GM19328 (cell line): ENCODE measurements at regions not wholly inside any gene's neighbourhood (a gene's known extent, or its start where the extent isn't known, plus 50 kb on each side); places are given as distances from the start of the nearest gene placed in this dataset.
"Not testable (repeated sequence)": the region's sequence is repeated elsewhere in the genome, so short reads cannot be mapped to it uniquely, and the experiment has no call there.

ENCODE experiments used
- ATAC-seq: cut with Tn5 transposase; IDR thresholded peaks from one replicate; pipeline ENCODE4 v1.9.1; 2021; ENCODE audit warnings: mild to moderate bottlenecking, moderate library complexity; ENCODE audit not compliant: unreplicated experiment

DNA sequence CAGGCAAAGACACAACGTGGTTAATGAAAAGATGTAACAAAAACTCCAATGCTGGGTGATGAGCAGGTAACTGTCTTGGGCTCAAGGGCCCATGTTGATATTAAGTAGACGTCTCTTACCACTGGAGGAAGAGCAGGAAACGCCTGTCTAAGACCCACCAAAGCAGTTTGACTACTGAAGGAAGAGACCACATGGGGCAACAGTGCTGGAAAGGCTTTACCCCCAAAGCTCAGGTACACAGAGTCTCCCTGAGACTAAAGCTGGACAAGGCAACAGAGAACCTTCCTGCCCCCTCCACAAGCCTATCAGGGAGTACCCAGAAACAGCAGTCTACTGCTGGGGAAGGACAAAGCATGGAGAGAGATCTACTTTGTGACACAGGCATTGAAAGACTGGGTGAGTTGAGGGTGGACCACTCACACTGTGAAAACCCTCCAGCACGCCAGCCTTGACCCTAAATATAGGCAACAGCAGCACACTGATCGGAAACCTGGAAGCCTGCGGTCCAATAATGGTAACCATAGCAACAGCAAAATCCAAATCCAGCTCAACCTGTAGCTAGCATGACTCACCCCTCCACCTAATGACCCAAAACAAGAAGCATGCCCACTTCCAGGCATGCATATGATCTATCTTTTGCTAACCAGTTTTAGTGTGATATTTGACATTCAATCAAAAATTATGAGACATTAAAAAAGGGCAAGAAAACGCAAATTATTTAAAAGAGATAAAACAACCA is 270.5 kb upstream of the SDK2 start:
- no peak for ATAC-seq

DNA sequence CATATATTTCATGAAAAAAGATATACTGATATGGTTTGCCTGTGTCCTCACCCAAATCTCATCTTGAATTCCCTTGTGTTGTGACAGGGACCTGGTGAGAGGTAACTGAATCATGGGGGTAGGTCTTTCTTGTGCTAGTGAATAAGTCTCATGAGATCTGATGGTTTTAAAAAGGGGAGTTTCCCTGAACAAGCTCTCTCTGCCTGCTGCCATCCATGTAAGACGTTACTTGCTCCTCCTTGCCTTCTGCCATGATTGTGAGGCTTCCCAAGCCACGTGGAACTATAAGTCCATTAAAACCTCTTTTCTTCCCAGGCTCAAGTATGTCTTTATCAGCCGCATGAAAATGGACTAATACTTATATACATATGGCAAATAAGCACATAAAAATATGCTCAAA is 274.8 kb upstream of the SDK2 start:
- not testable (repeated sequence) for ATAC-seq

DNA sequence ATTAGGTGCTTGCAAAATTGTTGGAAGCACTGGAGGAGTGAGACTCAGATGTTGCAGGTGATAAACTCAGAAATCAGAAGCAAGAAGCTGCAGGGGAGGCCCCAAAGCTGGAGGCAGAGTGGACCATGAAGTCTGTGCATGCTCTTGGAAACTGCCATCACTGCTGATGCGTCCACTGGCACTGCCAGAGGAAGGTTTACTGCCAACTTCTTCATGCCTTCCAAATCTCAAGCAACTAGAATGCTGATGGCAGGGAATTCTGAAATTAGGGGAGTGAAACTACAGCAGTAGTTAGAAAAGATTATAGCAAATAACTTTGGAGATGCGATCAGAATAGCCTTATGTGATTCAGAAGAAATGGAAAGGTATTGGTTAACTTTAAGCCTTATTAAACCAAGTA is 277.1 kb upstream of the SDK2 start:
- ATAC-seq: no peak

DNA sequence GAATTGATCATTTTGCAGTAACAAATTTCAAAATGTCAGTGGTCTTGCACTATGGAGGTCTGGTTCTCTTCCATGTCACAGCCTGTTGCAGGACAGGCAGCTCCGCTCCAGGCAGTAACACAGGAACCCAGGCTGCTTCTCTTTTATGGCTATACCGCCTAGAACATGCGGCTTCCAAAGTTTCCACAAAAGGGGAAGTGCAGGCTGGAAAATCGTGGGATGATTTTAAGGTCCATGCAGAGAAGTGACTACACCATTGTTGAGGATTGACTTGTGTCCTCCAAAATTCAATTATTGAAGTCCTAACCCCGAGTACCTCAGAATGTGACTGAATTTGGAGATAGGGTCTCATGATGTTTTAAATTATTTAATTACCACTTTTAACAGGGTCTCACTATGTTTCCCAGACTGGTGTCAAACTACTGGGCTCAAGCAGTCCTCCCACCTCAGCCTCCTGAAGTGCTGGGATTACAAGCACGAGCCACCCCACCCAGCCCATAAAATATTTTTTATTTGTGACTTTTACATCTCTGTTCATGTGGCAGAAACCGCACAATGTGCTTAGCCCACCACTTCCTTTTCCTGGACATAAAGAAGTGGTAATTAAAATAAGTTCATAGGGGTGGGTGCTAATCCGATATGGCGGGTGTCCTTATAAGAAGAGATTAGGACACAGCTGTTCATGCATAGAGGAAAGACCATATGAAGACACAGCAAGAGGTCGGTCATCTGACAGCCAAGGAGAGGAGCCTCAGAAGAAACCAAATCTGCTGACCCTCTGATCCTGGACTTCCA is 279.2 kb upstream of the RPL38 start:
- no peak for ATAC-seq

DNA sequence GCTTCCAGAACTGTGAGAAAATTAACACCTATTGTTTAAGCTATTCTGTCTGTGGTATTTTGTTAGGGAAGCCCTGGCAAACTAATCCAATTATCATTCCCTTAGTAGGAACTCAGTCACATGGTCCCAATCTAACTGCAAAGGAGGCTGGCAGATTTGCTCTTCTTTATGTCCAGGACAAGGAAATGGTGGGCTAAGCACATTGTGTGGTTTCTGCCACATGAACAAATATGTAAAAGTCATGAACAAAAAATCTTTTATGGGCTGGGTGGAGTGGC is 278.6 kb upstream of the RPL38 start:
- no peak for ATAC-seq

DNA sequence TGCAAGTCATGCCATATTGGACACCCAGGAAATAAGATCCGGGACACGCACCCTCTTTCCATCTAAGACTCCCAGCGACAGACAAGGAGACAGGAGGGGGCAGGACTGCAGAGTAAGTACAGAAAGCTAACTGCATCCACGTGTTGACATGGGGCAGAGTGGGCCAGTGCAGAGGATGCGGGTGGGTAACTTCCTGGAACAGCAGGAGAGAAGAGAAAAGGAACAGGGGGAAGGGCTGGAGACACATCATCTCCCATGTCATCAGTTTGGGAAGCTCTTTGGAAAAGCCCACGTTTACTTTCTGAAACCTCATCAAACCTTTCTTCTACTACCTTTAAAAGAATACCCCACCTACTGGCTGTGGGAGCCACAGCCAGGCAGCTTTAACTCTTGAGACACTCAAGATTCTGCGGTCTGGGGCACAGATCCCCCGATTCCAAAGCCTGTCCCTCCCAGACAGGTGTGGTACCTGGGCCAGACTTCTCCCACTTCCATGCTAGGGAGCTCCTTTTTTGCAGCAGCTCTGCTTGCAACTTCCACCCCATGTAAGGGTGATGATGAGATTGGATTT is 273.5 kb upstream of the RPL38 start:
- no peak for ATAC-seq

DNA sequence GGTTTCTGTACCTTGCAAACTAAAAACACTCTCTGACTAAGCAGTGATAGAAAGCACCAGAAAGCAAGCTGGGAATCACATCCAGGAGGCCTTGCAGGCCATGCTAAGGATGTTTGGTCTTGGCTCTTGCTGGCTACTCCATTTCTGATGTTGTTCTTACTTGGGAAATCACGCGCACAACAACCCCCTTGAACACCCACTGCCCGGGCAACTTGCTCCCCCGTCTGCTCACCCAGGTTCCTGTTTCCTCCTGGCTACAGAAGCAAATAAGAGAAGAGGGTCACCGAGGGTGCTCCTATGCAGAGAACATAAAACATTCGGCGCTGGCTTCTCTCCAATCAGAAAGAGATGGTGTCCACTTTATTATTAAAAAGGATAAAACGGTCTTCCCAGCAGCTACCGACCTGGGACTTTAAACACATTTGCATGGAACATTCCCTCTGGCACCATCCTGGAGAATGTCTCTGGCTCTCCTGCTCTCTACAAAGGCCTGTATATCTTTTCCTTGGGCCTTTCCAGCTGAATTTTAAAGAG is 271.2 kb upstream of the RPL38 start:
- no peak for ATAC-seq

DNA sequence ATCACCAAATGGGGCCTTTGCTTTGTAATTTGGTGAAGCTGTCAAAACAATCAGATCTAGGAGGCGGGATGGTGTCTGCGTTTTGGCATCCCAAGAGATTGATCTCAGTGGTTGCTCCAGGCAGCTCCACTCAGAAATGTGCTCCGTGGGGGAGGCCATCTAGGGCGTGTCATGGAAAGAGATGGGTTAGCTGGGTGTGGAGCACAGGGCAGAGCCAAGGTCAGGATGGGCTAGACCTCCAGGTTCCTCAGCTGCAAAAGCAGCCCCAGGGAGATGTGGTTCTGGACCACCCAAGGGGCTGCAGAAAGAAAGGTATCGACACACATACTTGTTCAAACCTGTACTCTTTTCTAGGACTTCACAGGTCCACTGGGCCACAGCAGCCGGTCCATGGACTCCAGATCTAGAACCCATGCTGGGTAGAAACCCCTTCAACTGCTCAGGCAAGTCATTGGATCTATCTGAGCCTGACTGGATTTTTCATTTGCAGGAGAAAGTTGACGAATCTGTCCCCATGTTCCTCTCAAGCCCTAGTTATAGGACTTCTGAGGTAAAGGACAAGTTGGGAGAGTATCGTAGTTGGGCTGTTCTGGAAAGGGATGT is 270.2 kb upstream of the RPL38 start:
- ATAC-seq: no peak

DNA sequence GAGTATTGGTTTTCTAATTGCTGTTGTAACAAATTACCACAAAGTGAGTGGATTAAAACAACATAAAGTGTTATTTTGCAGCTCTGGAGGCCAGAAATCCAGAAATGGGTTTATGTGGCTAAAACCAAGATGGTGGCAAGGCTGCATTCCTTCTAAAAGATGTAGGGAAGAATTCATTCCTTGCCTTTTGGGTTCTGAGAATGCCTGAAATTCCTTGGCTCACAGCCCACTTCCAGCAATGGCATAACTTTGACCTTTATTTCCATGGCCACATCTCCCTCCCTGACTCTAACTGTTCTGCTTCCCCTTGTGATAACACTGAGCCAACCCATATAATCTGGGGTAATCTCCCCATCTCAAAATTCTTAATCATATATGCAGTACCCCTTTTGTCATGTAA is 269.6 kb upstream of the RPL38 start:
- no peak for ATAC-seq

DNA sequence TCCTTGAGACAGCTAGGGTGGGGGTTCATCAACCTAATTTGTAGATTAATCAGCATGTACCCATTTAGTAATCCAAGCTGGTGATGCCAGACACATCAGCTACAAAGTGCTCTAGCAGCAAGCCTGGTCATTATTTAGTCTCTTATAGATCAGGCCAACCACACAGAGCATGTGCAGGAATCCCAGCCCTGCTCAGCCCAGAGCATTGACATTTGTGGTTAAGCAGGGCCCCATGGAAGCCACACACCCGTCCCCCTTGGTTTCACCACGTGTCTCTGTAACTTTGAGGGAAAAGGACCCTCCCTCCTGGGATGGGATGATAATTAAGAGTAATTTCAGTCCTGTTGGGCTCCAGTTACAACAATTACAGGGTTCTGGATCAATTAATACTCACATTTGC is 268.8 kb upstream of the RPL38 start:
- ATAC-seq: no peak

DNA sequence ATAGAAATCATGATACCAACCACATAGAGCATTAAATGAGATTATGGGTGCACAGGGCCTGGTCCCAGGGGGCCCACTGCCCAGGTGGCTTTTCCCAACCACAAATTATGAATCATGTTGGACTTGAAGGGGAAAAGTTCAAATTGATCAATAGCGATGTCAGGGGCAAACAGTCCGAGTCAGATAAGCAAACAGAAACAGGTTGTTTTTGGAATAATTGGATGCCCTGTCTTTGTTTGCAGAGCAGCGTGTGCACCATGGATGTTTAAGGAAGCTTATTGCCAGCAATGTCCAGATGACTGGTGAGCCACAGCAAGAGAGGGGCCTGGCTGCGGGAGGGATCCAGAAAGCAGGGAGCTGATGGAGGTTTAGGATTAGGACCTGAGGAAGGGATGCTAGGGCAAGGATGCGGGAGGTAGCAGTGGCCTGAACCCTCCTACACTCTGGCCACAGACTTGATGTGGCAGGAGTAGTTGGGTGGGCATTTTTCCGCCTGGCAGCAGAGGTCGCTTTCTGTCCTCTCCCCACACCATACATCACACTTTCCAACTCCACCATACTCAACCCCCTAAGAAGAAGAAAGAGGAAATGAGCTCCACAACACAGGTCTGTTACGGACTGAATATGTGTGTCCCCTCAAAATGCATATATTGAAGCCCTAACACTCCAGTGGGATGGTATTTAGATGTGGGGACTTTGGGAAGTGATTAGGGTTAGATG is 266.4 kb upstream of the RPL38 start:
- no peak for ATAC-seq

DNA sequence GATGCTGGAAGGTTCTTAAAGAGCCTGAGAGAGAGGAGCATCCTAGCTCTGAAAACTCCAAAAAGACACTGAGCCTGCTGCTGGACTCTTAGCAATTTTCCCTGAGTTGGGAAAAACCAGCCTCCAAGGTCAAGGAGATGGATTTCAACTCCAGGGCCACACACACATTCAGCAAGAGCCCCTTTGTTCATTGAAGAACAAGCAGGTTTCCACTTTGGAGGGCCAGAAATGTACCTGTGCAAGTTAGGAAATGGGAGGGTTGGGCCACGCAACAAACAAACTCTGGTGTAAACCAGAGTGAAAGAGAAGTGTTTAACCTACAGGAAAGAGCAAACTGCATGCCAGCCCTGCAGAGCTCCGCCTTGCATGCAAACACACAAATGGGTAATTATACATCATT is 264.8 kb upstream of the RPL38 start:
- no peak for ATAC-seq

DNA sequence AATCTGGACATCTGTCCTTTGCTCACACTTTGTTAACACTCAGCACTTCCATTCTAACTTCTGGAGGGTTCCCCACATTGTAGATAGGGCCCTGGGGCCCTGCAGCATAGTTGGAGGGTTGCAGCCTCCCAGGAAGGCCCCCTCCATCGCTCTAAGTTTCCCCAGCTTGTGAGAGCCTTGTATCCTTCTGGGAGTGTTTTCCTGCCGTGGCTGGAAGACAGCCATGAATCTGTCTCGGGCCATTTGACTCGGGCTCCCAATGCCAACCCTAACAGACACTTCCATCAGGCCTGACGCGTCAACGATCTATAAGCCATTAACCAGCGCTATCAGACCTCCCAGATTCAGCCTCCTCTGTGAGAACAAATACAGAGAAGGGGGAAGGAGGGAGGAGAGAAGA is 263.7 kb upstream of the RPL38 start:
- ATAC-seq: no peak

DNA sequence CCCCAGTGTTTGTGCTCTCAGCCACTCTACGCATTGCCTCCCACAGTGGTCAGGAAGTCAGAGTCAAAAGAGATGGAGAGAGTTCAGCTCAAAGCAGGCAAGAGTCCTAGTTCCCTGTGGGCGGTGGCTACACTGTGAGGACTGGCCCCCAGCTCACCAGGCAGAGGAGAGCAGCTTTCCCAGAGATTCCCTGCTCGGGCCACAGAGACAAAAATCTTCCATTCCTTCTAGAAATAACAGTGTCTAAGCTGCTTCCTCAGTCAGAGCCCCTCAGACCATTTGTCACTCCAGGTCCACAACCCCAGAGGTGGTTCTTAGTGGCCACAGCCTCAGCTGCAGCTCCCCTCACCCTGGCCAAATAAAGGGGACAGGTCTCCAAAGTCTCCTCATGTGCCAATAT is 263.0 kb upstream of the RPL38 start:
- no peak for ATAC-seq

DNA sequence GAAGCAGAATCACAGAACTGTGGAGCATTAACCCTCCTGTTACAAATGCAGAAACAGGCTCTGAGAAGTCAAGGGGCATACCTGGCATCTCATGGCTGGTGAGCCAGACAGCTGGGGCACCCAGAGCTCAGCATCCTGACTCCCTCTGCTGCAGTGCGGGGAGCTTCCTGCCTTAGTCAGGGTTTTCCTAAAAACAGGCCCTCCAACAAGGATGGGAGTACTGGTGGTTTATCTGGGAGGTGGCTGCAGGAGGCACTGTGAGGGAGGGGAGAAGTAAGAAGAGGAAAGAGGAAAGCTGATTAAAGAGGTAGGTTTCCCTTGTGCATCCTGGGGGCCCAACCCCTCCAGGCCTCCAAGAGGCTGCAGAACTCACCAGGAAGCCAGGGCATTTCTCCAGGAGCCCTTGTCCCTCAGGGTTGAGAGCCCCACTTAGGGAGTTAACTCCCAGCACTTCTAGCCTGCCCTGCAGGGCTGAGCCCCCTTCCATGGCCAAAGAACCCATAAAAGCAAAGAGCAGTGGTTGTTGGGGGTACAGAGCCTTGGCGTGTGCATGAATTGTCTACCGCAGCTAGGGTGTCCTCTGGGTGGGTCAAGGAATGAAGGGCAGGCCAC is 261.5 kb upstream of the RPL38 start:
- no peak for ATAC-seq

DNA sequence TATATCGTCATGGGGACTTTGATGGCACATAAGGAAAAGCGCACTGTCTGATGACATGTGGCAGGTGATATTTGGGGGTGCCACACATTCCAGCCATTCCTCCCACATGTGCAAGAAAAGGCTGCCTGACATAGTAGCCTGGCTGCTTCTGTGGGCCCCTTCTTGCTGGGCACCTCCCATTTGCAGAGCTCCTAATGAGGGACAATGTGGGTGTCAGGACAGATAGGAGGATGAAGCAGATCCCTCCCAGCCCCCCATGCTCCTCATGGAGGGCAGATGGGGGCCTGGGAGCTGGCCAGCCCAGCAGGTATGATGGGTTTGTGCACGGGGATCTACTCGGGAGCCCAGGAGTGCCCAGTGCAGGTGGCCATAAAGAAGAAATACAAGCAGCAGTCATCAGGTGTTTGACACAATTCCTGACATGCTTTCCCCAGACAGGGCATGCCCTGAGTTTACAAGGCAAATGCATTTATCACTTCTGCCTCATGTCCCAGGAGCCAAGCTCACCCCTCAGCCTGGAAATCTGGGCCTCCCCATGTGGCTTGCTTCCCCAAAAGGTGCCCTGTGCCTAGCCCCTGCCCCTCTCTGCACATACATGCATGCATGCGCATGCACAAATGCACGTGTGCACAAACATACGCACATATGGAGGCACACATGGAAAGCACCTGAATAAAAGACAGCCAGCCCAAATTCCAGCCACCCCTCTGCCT is 260.6 kb upstream of the RPL38 start:
- no peak for ATAC-seq

DNA sequence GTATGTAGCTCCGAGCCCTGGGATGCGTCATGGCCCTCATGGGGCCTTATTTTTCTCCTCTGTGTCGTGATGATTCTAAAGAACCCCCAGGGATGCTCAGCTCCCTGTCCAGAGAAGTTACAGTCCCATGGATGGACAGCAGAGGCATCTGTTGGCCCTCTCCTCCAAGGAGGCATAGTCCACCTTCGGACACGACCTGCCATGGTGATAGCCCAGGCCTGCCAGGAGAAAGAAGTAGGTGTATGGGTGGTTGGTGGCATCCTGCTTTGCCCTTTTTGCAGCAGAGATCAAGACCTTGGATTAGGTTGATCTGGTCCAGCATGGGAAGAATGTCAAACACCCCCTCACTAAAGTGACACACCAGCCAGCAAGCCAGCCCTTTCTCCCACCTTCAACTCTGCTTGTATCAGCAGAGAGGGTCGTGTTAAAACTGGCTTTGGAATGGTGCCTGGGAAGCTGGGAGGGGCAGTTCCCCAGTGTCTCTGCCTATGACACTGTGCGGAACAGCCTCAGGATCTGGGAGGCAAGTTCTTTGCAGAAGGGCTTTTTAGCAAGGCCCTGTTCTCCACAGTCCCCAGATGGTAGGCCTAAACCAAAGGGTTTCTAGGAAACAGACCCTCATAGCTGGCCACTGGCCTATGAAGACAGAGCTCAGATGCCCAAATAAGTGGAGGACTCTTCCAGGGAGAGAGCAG is 259.9 kb upstream of the RPL38 start:
- no peak for ATAC-seq

DNA sequence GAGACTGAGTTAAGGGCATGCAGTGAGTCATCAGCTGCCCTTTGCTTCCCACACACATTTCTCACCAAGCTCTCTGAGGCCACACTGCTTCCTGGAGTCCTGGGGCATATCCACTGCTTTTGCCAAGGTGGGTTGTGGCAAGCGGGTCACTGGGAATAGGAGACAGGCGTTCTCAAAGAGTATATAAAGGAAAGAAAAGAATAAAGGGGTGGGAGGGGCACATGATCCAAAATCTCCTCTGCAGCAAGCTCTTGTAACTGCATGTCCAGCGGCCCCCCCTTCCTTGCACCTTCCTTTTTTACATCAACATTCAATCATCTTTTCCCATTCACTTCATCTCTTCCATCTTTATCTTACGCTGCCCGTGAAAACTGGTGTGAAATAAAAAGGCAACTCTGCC is 259.1 kb upstream of the RPL38 start:
- no peak for ATAC-seq

DNA sequence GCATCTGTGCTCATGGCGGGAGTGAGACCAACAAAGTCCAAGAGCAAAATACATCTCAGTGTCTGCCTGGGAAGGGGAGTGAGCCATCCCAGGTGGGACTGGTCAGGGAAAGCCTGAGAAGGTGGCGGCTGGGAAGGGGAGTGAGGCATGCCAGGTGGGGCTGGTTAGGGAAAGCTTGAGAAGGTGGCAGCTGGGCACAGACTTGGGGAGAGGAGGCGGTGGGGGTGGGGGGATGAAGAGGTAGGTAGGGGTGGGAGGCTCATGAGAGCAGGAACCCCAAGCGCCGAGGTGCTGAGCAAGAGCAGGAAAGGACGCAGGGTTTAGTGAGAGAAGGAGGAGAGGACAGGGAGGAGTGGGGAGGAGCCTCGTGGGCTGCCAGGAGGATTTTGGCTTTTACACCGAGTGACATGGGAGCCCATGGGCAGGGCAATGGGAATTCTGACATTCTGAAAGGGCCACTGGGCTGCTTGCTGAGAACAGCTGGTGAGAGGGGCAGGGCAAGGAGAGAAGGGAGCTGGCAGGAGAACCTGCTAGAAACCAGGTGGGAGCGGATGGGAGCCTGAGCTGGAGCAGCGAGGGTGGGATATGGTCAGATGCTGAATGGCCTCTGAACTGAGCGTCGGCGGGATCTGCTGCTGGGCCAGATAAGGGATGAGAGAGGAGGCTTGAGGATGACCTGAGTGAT is 256.1 kb upstream of the RPL38 start:
- ATAC-seq: no peak
